CD4-positive, alpha-beta T cell (primary cell): ENCODE measurements at regions not wholly inside any gene's neighbourhood (a gene's known extent, or its start where the extent isn't known, plus 50 kb on each side); places are given as distances from the start of the nearest gene placed in this dataset.

Source experiments
- ATAC-seq: fragments of 200-7000 bp; cut with Tn5 transposase; one replicate; pipeline ENCODE4 v1.10.0; 2022; ENCODE audit warnings: mild to moderate bottlenecking; ENCODE audit not compliant: poor library complexity
- CTCF ChIA-PET: fragments of 350-600 bp; sonication (Branson Sonifier 250); formaldehyde crosslinking; loops from one replicate; lab custom pipeline; 2021; ENCODE audit warnings: antibody characterized with exemption, inconsistent platforms; lab: Charles Lee
- POLR2A ChIA-PET: fragments of 350-600 bp; sonication (Branson Sonifier 250); formaldehyde crosslinking; loops from one replicate; lab custom pipeline; 2021; ENCODE audit warnings: antibody characterized with exemption, inconsistent platforms; lab: Charles Lee
- DNase-seq, 14 experiments: peaks; one replicate each; pipeline ENCODE4 v3.0.0-alpha.2; 2013 to 2020; ENCODE audit warnings: mixed read lengths in 2 of 14
- H3K27ac ChIP-seq, 2 donors: one replicate each; pipeline versions ENCODE4 v1.5.1 to v1.7.0; 2013; ENCODE audit warnings: low read length in 2 of 2, low read depth in 1 of 2, mild to moderate bottlenecking in 1 of 2
- H3K27me3 ChIP-seq, 2 experiments: 1 replicate in 1 of 2; 2 replicates in 1 of 2; pipeline versions ENCODE4 v1.6.1 to v1.7.0; 2013; ENCODE audit warnings: low read length in 2 of 2, control low read depth in 1 of 2, mild to moderate bottlenecking in 1 of 2, moderate library complexity in 1 of 2; ENCODE audit not compliant: insufficient read depth in 2 of 2, control insufficient read depth in 1 of 2
- H3K36me3 ChIP-seq: one replicate; pipeline ENCODE4 v1.6.1; 2013; ENCODE audit warnings: low read length, control low read depth; ENCODE audit not compliant: insufficient read depth
- H3K4me1 ChIP-seq: one replicate; pipeline ENCODE4 v1.6.1; 2013; ENCODE audit warnings: low read length, control low read depth; ENCODE audit not compliant: insufficient read depth
- H3K4me3 ChIP-seq: one replicate; pipeline ENCODE4 v1.5.1; 2013; ENCODE audit warnings: mild to moderate bottlenecking, low read length, moderate library complexity
- H3K9me3 ChIP-seq, 2 experiments: 1 replicate in 1 of 2; 2 replicates in 1 of 2; pipeline versions ENCODE4 v1.6.1 to v1.7.0; 2013; ENCODE audit warnings: low read length in 2 of 2, mild to moderate bottlenecking in 2 of 2, control low read depth in 1 of 2, moderate library complexity in 1 of 2; ENCODE audit not compliant: control insufficient read depth in 1 of 2, insufficient read depth in 1 of 2
- H3K27ac Mint-ChIP-seq: one replicate; pipeline ENCODE4 v1.8.0; 2020; ENCODE audit warnings: mixed read lengths
- H3K27me3 Mint-ChIP-seq: one replicate; pipeline ENCODE4 v1.8.0; 2021; ENCODE audit warnings: mixed read lengths
- H3K36me3 Mint-ChIP-seq: one replicate; pipeline ENCODE4 v1.8.0; 2021; ENCODE audit warnings: low read depth, mixed read lengths
- H3K4me1 Mint-ChIP-seq: one replicate; pipeline ENCODE4 v1.8.0; 2021; ENCODE audit warnings: low read depth, mixed read lengths
- H3K4me3 Mint-ChIP-seq: one replicate; pipeline ENCODE4 v1.8.0; 2020; ENCODE audit warnings: mild to moderate bottlenecking, mixed read lengths
- H3K9me3 Mint-ChIP-seq: one replicate; pipeline ENCODE4 v1.8.0; 2020; ENCODE audit warnings: mixed read lengths
- CTCF ChIP-seq: fragments of 200-600 bp; IDR thresholded peaks from one replicate; pipeline ENCODE4 v1.8.0; 2022; ENCODE audit warnings: antibody characterized with exemption, mild to moderate bottlenecking
- intact Hi-C, 2 experiments: fragments of 100-400 bp; cut with DNase I in 1 of 2; cut with micrococcal nuclease in 1 of 2; formaldehyde crosslinking; loops; one replicate each; pipeline versions ENCODE4 v1.15.1 to v1.9.0; 2023 to 2025; cut with DNase I, micrococcal nuclease

GRCh38 chr11:114953039-114953438 is 274.7 kb downstream of the NXPE2 start:
- CTCF ChIA-PET, result no interaction called here
- H3K4me1 ChIP-seq, result no peaks in the 10 kb centered on the region
- Mint-ChIP-seq H3K9me3 (peaks cover 3% of the 10 kb centered on the region), H3K4me3 (no peak overlapping the region), H3K36me3 (no peaks in the 10 kb centered on the region), H3K4me1 (no peaks in the 10 kb centered on the region), H3K27me3 (peaks cover 5% of the 10 kb centered on the region), H3K27ac (no peak overlapping the region)
- POLR2A ChIA-PET, result no interaction called here
- H3K27me3 ChIP-seq, result no peaks in the 10 kb centered on the region
- H3K9me3 ChIP-seq, result no peaks in the 10 kb centered on the region
- no peak for ATAC-seq
- no peaks in the 10 kb centered on the region for H3K36me3 ChIP-seq
- intact Hi-C loops, result no loop called here
- no peak overlapping the region for H3K4me3 ChIP-seq
- H3K27ac ChIP-seq, result no peak overlapping the region
- DNase-seq, result no peak
- TF ChIP-seq CTCF, result no peak

GRCh38 chr11:114955923-114956322 is 277.6 kb downstream of the NXPE2 start:
- no peak overlapping the region for H3K4me3 ChIP-seq
- no peak for ATAC-seq
- Mint-ChIP-seq H3K27me3 (no peaks in the 10 kb centered on the region), H3K4me1 (no peaks in the 10 kb centered on the region), H3K4me3 (no peak overlapping the region), H3K27ac (no peak overlapping the region), H3K36me3 (no peaks in the 10 kb centered on the region), H3K9me3 (peaks cover 2% of the 10 kb centered on the region)
- no peaks in the 10 kb centered on the region for H3K27me3 ChIP-seq
- no peaks in the 10 kb centered on the region for H3K9me3 ChIP-seq
- H3K36me3 ChIP-seq, result no peaks in the 10 kb centered on the region
- ChIA-PET CTCF (no interaction called here), POLR2A (no interaction called here)
- no peak for TF ChIP-seq CTCF
- no peak for DNase-seq
- no peak overlapping the region for H3K27ac ChIP-seq
- intact Hi-C loops, result no loop called here
- no peaks in the 10 kb centered on the region for H3K4me1 ChIP-seq

GRCh38 chr11:114956566-114956965 is 278.2 kb downstream of the NXPE2 start:
- Histone ChIP-seq H3K4me3 (no peak overlapping the region), H3K9me3 (no peaks in the 10 kb centered on the region), H3K27me3 (no peaks in the 10 kb centered on the region), H3K4me1 (no peaks in the 10 kb centered on the region), H3K27ac (no peak overlapping the region), H3K36me3 (no peaks in the 10 kb centered on the region)
- no peak overlapping the region for H3K27ac Mint-ChIP-seq
- no peaks in the 10 kb centered on the region for H3K27me3 Mint-ChIP-seq
- no peak for DNase-seq
- intact Hi-C loops, result no loop called here
- CTCF ChIA-PET, result no interaction called here
- POLR2A ChIA-PET, result no interaction called here
- no peaks in the 10 kb centered on the region for H3K36me3 Mint-ChIP-seq
- H3K4me3 Mint-ChIP-seq, result no peak overlapping the region
- no peaks in the 10 kb centered on the region for H3K4me1 Mint-ChIP-seq
- no peak for TF ChIP-seq CTCF
- no peak for ATAC-seq
- no peaks in the 10 kb centered on the region for H3K9me3 Mint-ChIP-seq
